Lower leg skin (tissue), 3 donors: ENCODE measurements at regions not wholly inside any gene's neighbourhood (a gene's known extent, or its start where the extent isn't known, plus 50 kb on each side); places are given as distances from the start of the nearest gene placed in this dataset.

Experiments used
- CTCF ChIP-seq, 3 donors: fragments of 450-650 bp; IDR thresholded peaks; one replicate each; pipeline ENCODE4 v1.5.1; 2016; ENCODE audit warnings: antibody characterized with exemption in 3 of 3, mild to moderate bottlenecking in 3 of 3, moderate library complexity in 2 of 3
- POLR2A ChIP-seq, 2 donors: fragments of 450-650 bp; IDR thresholded peaks; one replicate each; pipeline ENCODE4 v1.6.1; 2016 to 2017; ENCODE audit warnings: antibody characterized with exemption in 2 of 2, mild to moderate bottlenecking in 1 of 2, moderate library complexity in 1 of 2

DNA sequence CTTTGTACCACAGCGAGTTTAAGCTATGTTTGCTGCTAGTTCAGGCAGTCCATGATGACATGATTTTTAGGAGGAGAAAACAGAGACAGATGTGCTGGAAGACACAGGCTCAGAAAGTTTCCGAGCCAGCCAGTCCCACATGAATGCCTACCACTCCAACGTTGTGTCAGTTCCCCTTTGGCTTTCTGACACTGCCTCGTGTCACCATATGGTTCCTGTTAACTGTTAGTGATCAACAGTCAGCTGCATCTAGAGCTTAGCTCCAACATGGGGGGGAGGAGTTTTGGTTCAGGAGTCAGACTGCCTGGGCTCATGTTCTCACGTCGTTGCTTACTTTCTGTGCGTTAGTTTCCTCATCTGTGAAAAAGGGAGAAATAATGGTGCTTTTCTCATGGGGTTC lies 343.7 kb downstream of the MID1IP1 start:
- no peak for TF ChIP-seq CTCF (IDR thresholded peaks at IDR 0.05)
- no peak for TF ChIP-seq POLR2A (IDR thresholded peaks at IDR 0.05)
